ENCODE measurements at regions not wholly inside any gene's neighbourhood (a gene's known extent, or its start where the extent isn't known, plus 50 kb on each side); places are given as distances from the start of the nearest gene placed in this dataset.

- ATAC-seq (ENCODE audit: poor library complexity) (no peak), DNase-seq (no peak)
- ChIA-PET POLR2A (no interaction called here), CTCF (no interaction called here)
- H3K4me3 Mint-ChIP-seq: no peak overlapping the region
- H3K4me1 Mint-ChIP-seq (ENCODE audit: low read depth): no peaks in the 10 kb centered on the region
- H3K36me3 Mint-ChIP-seq (ENCODE audit: low read depth): no peaks in the 10 kb centered on the region
- Histone ChIP-seq H3K4me3 (ENCODE audit: low read length) (no peak overlapping the region), H3K9me3 (ENCODE audit: control insufficient read depth in 1 of 2, insufficient read depth in 1 of 2, low read length in 2 of 2) (peaks cover 0 to 4% of the 10 kb centered on the region in 2 experiments), H3K27ac (ENCODE audit: low read depth in 1 of 2, low read length in 2 of 2) (no peak overlapping the region), H3K27me3 (ENCODE audit: control insufficient read depth in 1 of 2, insufficient read depth in 2 of 2, low read length in 2 of 2) (no peaks in the 10 kb centered on the region), H3K36me3 (ENCODE audit: insufficient read depth, low read length) (no peaks in the 10 kb centered on the region), H3K4me1 (ENCODE audit: insufficient read depth, low read length) (no peaks in the 10 kb centered on the region)
- intact Hi-C loops (cut with DNase I, micrococcal nuclease): no loop called here
- no peaks in the 10 kb centered on the region for H3K27me3 Mint-ChIP-seq
- no peak overlapping the region for H3K27ac Mint-ChIP-seq
- peaks cover 15% of the 10 kb centered on the region for H3K9me3 Mint-ChIP-seq
- no peak for TF ChIP-seq CTCF (IDR thresholded peaks at IDR 0.05)
Measured at GRCh38 chr10:53713431-53713830, 940.8 kb upstream of the MBL2 start.

GRCh38 chr10:53702489-53702888 lies 929.9 kb upstream of the MBL2 start:
- no peaks in the 10 kb centered on the region for H3K4me1 ChIP-seq (ENCODE audit: insufficient read depth, low read length)
- no peak for TF ChIP-seq CTCF (IDR thresholded peaks at IDR 0.05)
- intact Hi-C loops (cut with DNase I, micrococcal nuclease): no loop called here
- no peak overlapping the region for H3K4me3 Mint-ChIP-seq
- DNase-seq: no peak
- no peak for ATAC-seq (ENCODE audit: poor library complexity)
- no peaks in the 10 kb centered on the region for H3K36me3 Mint-ChIP-seq (ENCODE audit: low read depth)
- ChIA-PET POLR2A (no interaction called here), CTCF (no interaction called here)
- H3K27me3 Mint-ChIP-seq: no peaks in the 10 kb centered on the region
- H3K27ac Mint-ChIP-seq: no peak overlapping the region
- H3K27me3 ChIP-seq (ENCODE audit: control insufficient read depth in 1 of 2, insufficient read depth in 2 of 2, low read length in 2 of 2): no peaks in the 10 kb centered on the region
- H3K27ac ChIP-seq (ENCODE audit: low read depth in 1 of 2, low read length in 2 of 2): no peak overlapping the region
- H3K9me3 ChIP-seq (ENCODE audit: control insufficient read depth in 1 of 2, insufficient read depth in 1 of 2, low read length in 2 of 2): peaks cover 0 to 6% of the 10 kb centered on the region in 2 experiments
- no peaks in the 10 kb centered on the region for H3K4me1 Mint-ChIP-seq (ENCODE audit: low read depth)
- H3K36me3 ChIP-seq (ENCODE audit: insufficient read depth, low read length): no peaks in the 10 kb centered on the region
- no peak overlapping the region for H3K4me3 ChIP-seq (ENCODE audit: low read length)
- H3K9me3 Mint-ChIP-seq: peaks cover 7% of the 10 kb centered on the region

- Histone ChIP-seq H3K9me3 (ENCODE audit: control insufficient read depth in 1 of 2, insufficient read depth in 1 of 2, low read length in 2 of 2) (peaks cover 0 to 6% of the 10 kb centered on the region in 2 experiments), H3K27me3 (ENCODE audit: control insufficient read depth in 1 of 2, insufficient read depth in 2 of 2, low read length in 2 of 2) (no peaks in the 10 kb centered on the region), H3K4me1 (ENCODE audit: insufficient read depth, low read length) (no peaks in the 10 kb centered on the region), H3K36me3 (ENCODE audit: insufficient read depth, low read length) (no peaks in the 10 kb centered on the region), H3K4me3 (ENCODE audit: low read length) (no peak overlapping the region), H3K27ac (ENCODE audit: low read depth in 1 of 2, low read length in 2 of 2) (no peak overlapping the region)
- Mint-ChIP-seq H3K4me3 (no peak overlapping the region), H3K27ac (no peak overlapping the region), H3K36me3 (ENCODE audit: low read depth) (no peaks in the 10 kb centered on the region), H3K4me1 (ENCODE audit: low read depth) (no peaks in the 10 kb centered on the region), H3K9me3 (peaks cover 5% of the 10 kb centered on the region), H3K27me3 (no peaks in the 10 kb centered on the region)
- DNase-seq (no peak), ATAC-seq (ENCODE audit: poor library complexity) (no peak)
- ChIA-PET POLR2A (no interaction called here), CTCF (no interaction called here)
- intact Hi-C loops (cut with DNase I, micrococcal nuclease): no loop called here
- no peak for TF ChIP-seq CTCF (IDR thresholded peaks at IDR 0.05)
Measured at GRCh38 chr10:53701213-53701612, 928.6 kb upstream of the MBL2 start.
